ENCODE measurements at regions not wholly inside any gene's neighbourhood (a gene's known extent, or its start where the extent isn't known, plus 50 kb on each side); places are given as distances from the start of the nearest gene placed in this dataset.

- Histone ChIP-seq H3K36me3 (ENCODE audit: control insufficient read depth, insufficient read depth, low read length) (no peaks in the 10 kb centered on the region), H3K27ac (ENCODE audit: insufficient read depth, low read length) (no peak overlapping the region), H3K4me3 (replicated peaks in 1 of 4; ENCODE audit: control extremely low read depth in 1 of 4, insufficient read depth in 1 of 4, low read depth in 3 of 4, low read length in 4 of 4) (no peak overlapping the region), H3K9ac (ENCODE audit: insufficient read depth, low read length) (no peak overlapping the region), H3K79me2 (ENCODE audit: control insufficient read depth, insufficient read depth, low read length) (no peaks in the 10 kb centered on the region), H3K4me1 (ENCODE audit: control insufficient read depth, extremely low read depth, insufficient read depth, low read length) (no peaks in the 10 kb centered on the region), H3K27me3 (ENCODE audit: control insufficient read depth, insufficient read depth, low read length) (no peaks in the 10 kb centered on the region), H3K4me2 (ENCODE audit: extremely low read depth, insufficient read depth, low read length) (no peak overlapping the region), H2AFZ (ENCODE audit: low read length) (no peak overlapping the region), H3K9me3 (ENCODE audit: control insufficient read depth, insufficient read depth, low read depth, low read length) (no peaks in the 10 kb centered on the region), H4K20me1 (ENCODE audit: control insufficient read depth, extremely low read depth, insufficient read depth, low read length) (no peaks in the 10 kb centered on the region)
- DNase-seq (ENCODE audit: low read depth in 2 of 2), result no peak
- no peak for TF ChIP-seq CTCF (conservative IDR thresholded peaks at IDR 0.05 in 1 of 2, IDR thresholded peaks at IDR 0.05 in 1 of 2; ENCODE audit: low read depth in 1 of 2, low read length in 2 of 2)
- TF ChIP-seq EZH2 (IDR thresholded peaks at IDR 0.05; ENCODE audit: low read length, missing control alignments), result no peak
Measured at GRCh38 chr14:43042408-43042807, 1435.7 kb downstream of the LRFN5 start.

DNA sequence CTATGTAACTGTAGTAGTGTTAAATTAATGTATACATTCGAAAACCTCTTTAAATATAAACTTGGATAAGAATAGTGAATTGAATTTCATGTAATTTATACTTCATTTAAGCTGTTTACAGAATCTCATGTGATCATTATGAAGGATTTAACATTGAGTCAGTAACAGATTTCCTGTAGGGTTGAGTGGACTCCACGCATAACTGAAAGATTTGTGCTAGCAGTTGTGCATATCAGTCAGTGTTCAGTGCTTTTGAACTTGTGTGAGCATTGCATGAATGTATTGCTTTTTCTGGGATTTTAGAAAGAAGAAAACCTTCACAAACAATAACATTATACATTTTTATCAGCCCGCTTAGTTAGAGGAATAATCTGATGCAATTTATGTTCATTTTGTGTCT lies 1435.3 kb downstream of the LRFN5 start:
- Histone ChIP-seq H3K79me2 (ENCODE audit: control insufficient read depth, insufficient read depth, low read length) (no peaks in the 10 kb centered on the region), H3K4me3 (replicated peaks in 1 of 4; ENCODE audit: control extremely low read depth in 1 of 4, insufficient read depth in 1 of 4, low read depth in 3 of 4, low read length in 4 of 4) (no peak overlapping the region), H3K27me3 (ENCODE audit: control insufficient read depth, insufficient read depth, low read length) (no peaks in the 10 kb centered on the region), H3K9ac (ENCODE audit: insufficient read depth, low read length) (no peak overlapping the region), H3K4me1 (ENCODE audit: control insufficient read depth, extremely low read depth, insufficient read depth, low read length) (no peaks in the 10 kb centered on the region), H2AFZ (ENCODE audit: low read length) (no peak overlapping the region), H3K4me2 (ENCODE audit: extremely low read depth, insufficient read depth, low read length) (no peak overlapping the region), H3K9me3 (ENCODE audit: control insufficient read depth, insufficient read depth, low read depth, low read length) (no peaks in the 10 kb centered on the region), H3K27ac (ENCODE audit: insufficient read depth, low read length) (no peak overlapping the region), H4K20me1 (ENCODE audit: control insufficient read depth, extremely low read depth, insufficient read depth, low read length) (no peaks in the 10 kb centered on the region), H3K36me3 (ENCODE audit: control insufficient read depth, insufficient read depth, low read length) (no peaks in the 10 kb centered on the region)
- DNase-seq (ENCODE audit: low read depth in 2 of 2), result no peak
- TF ChIP-seq CTCF (conservative IDR thresholded peaks at IDR 0.05 in 1 of 2, IDR thresholded peaks at IDR 0.05 in 1 of 2; ENCODE audit: low read depth in 1 of 2, low read length in 2 of 2) (no peak), EZH2 (IDR thresholded peaks at IDR 0.05; ENCODE audit: low read length, missing control alignments) (no peak)

- H3K27ac ChIP-seq (ENCODE audit: insufficient read depth, low read length), result no peak overlapping the region
- DNase-seq (ENCODE audit: low read depth in 2 of 2), result no peak
- H3K9me3 ChIP-seq (ENCODE audit: control insufficient read depth, insufficient read depth, low read depth, low read length), result no peaks in the 10 kb centered on the region
- no peak overlapping the region for H3K9ac ChIP-seq (ENCODE audit: insufficient read depth, low read length)
- no peaks in the 10 kb centered on the region for H3K36me3 ChIP-seq (ENCODE audit: control insufficient read depth, insufficient read depth, low read length)
- no peaks in the 10 kb centered on the region for H3K4me1 ChIP-seq (ENCODE audit: control insufficient read depth, extremely low read depth, insufficient read depth, low read length)
- H3K4me2 ChIP-seq (ENCODE audit: extremely low read depth, insufficient read depth, low read length), result no peak overlapping the region
- H3K27me3 ChIP-seq (ENCODE audit: control insufficient read depth, insufficient read depth, low read length), result no peaks in the 10 kb centered on the region
- no peak overlapping the region for H2AFZ ChIP-seq (ENCODE audit: low read length)
- no peak for TF ChIP-seq EZH2 (IDR thresholded peaks at IDR 0.05; ENCODE audit: low read length, missing control alignments)
- no peak for TF ChIP-seq CTCF (conservative IDR thresholded peaks at IDR 0.05 in 1 of 2, IDR thresholded peaks at IDR 0.05 in 1 of 2; ENCODE audit: low read depth in 1 of 2, low read length in 2 of 2)
- no peak overlapping the region for H3K4me3 ChIP-seq (replicated peaks in 1 of 4; ENCODE audit: control extremely low read depth in 1 of 4, insufficient read depth in 1 of 4, low read depth in 3 of 4, low read length in 4 of 4)
- no peaks in the 10 kb centered on the region for H4K20me1 ChIP-seq (ENCODE audit: control insufficient read depth, extremely low read depth, insufficient read depth, low read length)
- no peaks in the 10 kb centered on the region for H3K79me2 ChIP-seq (ENCODE audit: control insufficient read depth, insufficient read depth, low read length)
Measured at GRCh38 chr14:43041207-43041606, 1434.5 kb downstream of the LRFN5 start.
